HUES6 (cell line): ENCODE measurements at regions not wholly inside any gene's neighbourhood (a gene's known extent, or its start where the extent isn't known, plus 50 kb on each side); places are given as distances from the start of the nearest gene placed in this dataset.

ENCODE experiments used
- H3K27ac ChIP-seq: 2 replicates; pipeline ENCODE4 v1.7.0; 2013; ENCODE audit warnings: low read depth, mild to moderate bottlenecking, low read length, inconsistent platforms
- H3K27me3 ChIP-seq: 2 replicates; pipeline ENCODE4 v1.6.1; 2013; ENCODE audit warnings: low read length; ENCODE audit not compliant: control insufficient read depth, insufficient read depth
- H3K36me3 ChIP-seq: 2 replicates; pipeline ENCODE4 v1.6.1; 2013; ENCODE audit warnings: low read length; ENCODE audit not compliant: control insufficient read depth, insufficient read depth
- H3K4me1 ChIP-seq: 2 replicates; pipeline ENCODE4 v1.6.1; 2013; ENCODE audit warnings: low read length; ENCODE audit not compliant: control insufficient read depth, insufficient read depth
- H3K4me3 ChIP-seq: 2 replicates; pipeline ENCODE4 v1.5.1; 2013; ENCODE audit warnings: low read depth, low read length
- H3K9ac ChIP-seq: one replicate; pipeline ENCODE4 v1.6.1; 2013; ENCODE audit warnings: mild to moderate bottlenecking, low read length
- H3K9me3 ChIP-seq: 2 replicates; pipeline ENCODE4 v1.6.1; 2013; ENCODE audit warnings: low read depth, low read length; ENCODE audit not compliant: control insufficient read depth, insufficient read depth

GRCh38 chr2:239468491-239469105 lies 67.8 kb upstream of the HDAC4 start:
- Histone ChIP-seq H3K27me3 (no peaks in the 10 kb centered on the region), H3K27ac (no peak overlapping the region), H3K4me3 (no peak overlapping the region), H3K9ac (no peak overlapping the region), H3K4me1 (no peaks in the 10 kb centered on the region), H3K36me3 (no peaks in the 10 kb centered on the region), H3K9me3 (peaks cover 28% of the 10 kb centered on the region)

GRCh38 chr2:239467956-239468490 lies 67.2 kb upstream of the HDAC4 start:
- H3K4me1 ChIP-seq, result no peaks in the 10 kb centered on the region
- H3K27me3 ChIP-seq, result no peaks in the 10 kb centered on the region
- no peak overlapping the region for H3K4me3 ChIP-seq
- no peak overlapping the region for H3K27ac ChIP-seq
- H3K9me3 ChIP-seq, result peaks cover 28% of the 10 kb centered on the region
- no peak overlapping the region for H3K9ac ChIP-seq
- H3K36me3 ChIP-seq, result no peaks in the 10 kb centered on the region

GRCh38 chr2:239467281-239467955 lies 66.6 kb upstream of the HDAC4 start:
- Histone ChIP-seq H3K4me1 (no peaks in the 10 kb centered on the region), H3K27ac (no peak overlapping the region), H3K9me3 (peaks cover 28% of the 10 kb centered on the region), H3K27me3 (no peaks in the 10 kb centered on the region), H3K9ac (no peak overlapping the region), H3K4me3 (no peak overlapping the region), H3K36me3 (no peaks in the 10 kb centered on the region)

GRCh38 chr2:239466755-239467271 lies 66.0 kb upstream of the HDAC4 start:
- Histone ChIP-seq H3K9me3 (peaks cover 28% of the 10 kb centered on the region), H3K9ac (no peak overlapping the region), H3K36me3 (no peaks in the 10 kb centered on the region), H3K27ac (no peak overlapping the region), H3K4me1 (no peaks in the 10 kb centered on the region), H3K27me3 (no peaks in the 10 kb centered on the region), H3K4me3 (no peak overlapping the region)

DNA sequence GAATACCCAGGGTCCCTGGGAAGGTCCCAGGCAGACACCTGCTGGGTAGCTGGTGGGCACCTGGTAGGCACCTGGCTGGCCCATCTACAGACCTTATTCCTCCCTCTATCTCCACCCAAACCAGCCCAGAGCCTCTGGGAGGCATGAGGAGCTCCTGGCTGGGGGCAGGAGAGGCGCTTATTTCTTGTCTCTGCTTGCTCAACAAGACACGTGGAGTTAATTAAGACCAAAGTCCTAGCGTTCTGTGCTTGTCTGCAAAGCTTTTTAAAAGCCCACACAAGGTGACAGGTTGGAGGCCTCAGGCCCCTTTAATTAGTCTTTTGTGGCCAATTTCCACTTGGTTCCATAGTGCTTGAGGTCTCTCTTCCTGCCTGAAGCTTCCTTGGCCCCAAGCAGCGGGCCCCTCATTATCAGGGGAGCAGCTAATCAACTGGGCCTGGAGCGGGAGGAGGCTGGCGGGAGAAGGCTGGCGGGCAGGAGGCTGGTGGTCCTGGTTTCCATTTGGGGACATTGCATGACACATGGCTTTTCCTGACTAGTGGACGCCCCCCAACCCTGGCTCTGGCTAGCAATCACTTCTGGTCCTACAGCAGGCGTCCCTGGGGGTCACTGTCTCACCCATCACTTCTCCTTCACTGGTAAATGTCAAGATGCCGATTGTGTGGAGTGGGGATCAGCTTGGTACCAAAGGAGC lies 65.4 kb upstream of the HDAC4 start:
- Histone ChIP-seq H3K4me3 (no peak overlapping the region), H3K4me1 (no peaks in the 10 kb centered on the region; the same call in 1 of the 2 replicates), H3K27ac (no peak overlapping the region), H3K27me3 (no peaks in the 10 kb centered on the region), H3K9ac (no peak overlapping the region), H3K9me3 (peaks cover 28% of the 10 kb centered on the region), H3K36me3 (no peaks in the 10 kb centered on the region)

DNA sequence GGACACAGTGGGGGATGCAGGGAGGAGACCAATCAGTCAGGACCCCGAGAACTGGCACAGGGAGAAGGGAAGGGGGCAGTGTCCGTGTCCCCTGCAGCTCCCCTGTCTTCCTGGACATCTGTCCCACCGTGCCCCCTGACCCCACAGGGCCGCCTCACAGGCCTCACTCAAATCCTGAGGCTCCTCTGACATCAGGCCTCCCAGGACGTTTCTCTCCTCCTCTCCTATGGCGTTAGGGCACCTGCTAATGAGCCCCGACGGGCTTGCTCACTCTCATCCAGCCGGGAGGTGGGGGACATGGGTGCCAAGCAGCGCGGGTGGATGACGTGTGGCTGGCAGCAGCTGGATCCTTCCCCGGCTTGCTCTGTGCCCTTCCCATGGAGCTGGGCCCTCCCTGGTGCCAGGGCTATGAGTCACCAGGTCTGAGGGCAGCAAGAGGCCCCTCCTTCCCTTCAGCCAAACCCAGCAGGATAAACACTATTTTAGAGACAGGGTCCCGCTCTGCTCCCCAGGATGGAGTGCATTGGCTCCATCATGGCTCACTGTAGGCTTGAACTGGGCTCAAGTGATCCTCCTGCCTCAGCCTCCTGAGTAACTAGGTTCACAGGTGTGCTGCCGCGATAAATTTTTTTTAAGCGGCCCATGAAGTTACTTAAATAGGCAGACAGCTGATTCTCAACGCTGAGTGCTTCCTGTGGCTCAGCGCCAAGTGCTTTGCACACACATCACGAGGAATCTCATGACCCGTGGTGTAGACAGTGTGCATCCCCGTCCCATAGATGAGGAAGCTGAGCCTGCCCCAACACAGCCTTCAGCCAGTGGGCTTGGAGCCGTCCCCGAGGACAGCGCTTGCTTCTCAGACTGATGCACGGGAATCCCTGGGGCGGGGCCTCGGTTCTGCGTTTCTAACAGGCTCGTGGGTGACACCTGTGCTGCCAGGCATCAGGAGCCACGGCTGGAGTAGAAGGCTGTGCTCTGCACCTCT lies 64.5 kb upstream of the HDAC4 start:
- H3K4me1 ChIP-seq, result no peaks in the 10 kb centered on the region; the same call in 1 of the 2 replicates
- H3K27me3 ChIP-seq, result no peaks in the 10 kb centered on the region
- no peak overlapping the region for H3K4me3 ChIP-seq
- H3K9ac ChIP-seq, result no peak overlapping the region
- peaks cover 25% of the 10 kb centered on the region for H3K9me3 ChIP-seq
- no peaks in the 10 kb centered on the region for H3K36me3 ChIP-seq
- H3K27ac ChIP-seq, result no peak overlapping the region

DNA sequence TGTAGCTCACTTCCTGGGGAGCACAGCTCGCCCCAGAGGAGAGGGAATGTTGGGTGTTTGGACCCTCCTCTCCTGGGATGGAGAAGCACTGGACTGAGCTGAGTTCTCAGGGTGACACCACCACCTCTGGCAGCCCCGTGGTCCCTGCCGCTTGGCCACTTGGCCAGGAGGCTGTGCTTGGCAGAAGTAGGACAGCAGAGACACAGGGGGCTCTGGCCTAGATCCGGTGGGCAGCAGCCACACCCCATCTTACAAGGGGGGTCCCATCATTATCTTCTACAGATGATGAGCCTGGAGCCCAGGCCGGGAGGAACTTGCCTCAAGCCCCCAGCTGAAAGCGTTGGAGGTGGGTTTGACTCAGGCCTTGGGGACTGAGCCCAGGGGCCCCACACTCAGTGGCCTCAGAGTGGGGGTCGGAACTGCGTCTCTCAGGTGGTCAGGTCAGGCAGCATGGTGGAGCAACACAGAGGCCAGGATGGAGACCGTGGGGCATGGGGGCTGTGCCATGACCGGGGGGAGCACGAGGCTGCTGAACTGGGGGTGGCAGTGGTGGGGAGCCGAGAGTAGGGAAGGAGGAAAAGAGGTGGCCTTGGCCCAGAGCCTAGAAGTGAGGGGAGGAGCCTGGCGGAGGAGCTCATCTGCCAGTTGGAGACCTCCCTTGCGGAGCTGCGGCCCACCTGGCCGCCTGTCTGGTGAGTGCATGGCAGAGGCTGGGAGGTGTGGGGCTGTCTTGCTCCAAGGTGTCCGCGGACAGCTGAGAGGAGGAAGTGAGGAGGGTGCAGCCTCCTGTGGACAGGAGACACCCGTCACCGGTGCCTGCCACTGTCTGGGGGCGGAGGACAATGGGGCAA lies 63.6 kb upstream of the HDAC4 start:
- Histone ChIP-seq H3K9me3 (peaks cover 18% of the 10 kb centered on the region), H3K4me1 (no peaks in the 10 kb centered on the region; the same call in 1 of the 2 replicates), H3K36me3 (no peaks in the 10 kb centered on the region), H3K27ac (no peak overlapping the region), H3K9ac (no peak overlapping the region), H3K27me3 (no peaks in the 10 kb centered on the region), H3K4me3 (no peak overlapping the region)

GRCh38 chr2:239463541-239464165 lies 62.8 kb upstream of the HDAC4 start:
- no peak overlapping the region for H3K4me3 ChIP-seq
- no peaks in the 10 kb centered on the region; the same call in 1 of the 2 replicates for H3K4me1 ChIP-seq
- H3K9me3 ChIP-seq, result peaks cover 11% of the 10 kb centered on the region; the same call in 1 of the 2 replicates
- H3K36me3 ChIP-seq, result no peaks in the 10 kb centered on the region
- no peak overlapping the region for H3K27ac ChIP-seq
- H3K9ac ChIP-seq, result no peak overlapping the region
- H3K27me3 ChIP-seq, result no peaks in the 10 kb centered on the region

GRCh38 chr2:239462671-239463506 lies 62.1 kb upstream of the HDAC4 start:
- H3K27ac ChIP-seq, result no peak overlapping the region
- H3K27me3 ChIP-seq, result no peaks in the 10 kb centered on the region
- H3K9ac ChIP-seq, result no peak overlapping the region

More at GRCh38 chr2:239462671-239463506, 62.1 kb upstream of the HDAC4 start:
- H3K4me1 ChIP-seq, result no peaks in the 10 kb centered on the region; the same call in 1 of the 2 replicates
- no peaks in the 10 kb centered on the region for H3K36me3 ChIP-seq
- H3K4me3 ChIP-seq, result no peak overlapping the region
- peaks cover 7% of the 10 kb centered on the region; the same call in 1 of the 2 replicates for H3K9me3 ChIP-seq
